Fibroblast of skin of right biceps (primary cell): ENCODE measurements at regions not wholly inside any gene's neighbourhood (a gene's known extent, or its start where the extent isn't known, plus 50 kb on each side); places are given as distances from the start of the nearest gene placed in this dataset.

Experiments used
- DNase-seq: peaks from one replicate; pipeline ENCODE4 v3.0.0-alpha.2; 2013

- no peak for DNase-seq
Observed at GRCh38 chr14:106823552-106823951, 1297.2 kb downstream of the TMEM121 start.

- DNase-seq, result no peak
Observed at GRCh38 chr14:106826833-106827369, 1300.5 kb downstream of the TMEM121 start.

DNA sequence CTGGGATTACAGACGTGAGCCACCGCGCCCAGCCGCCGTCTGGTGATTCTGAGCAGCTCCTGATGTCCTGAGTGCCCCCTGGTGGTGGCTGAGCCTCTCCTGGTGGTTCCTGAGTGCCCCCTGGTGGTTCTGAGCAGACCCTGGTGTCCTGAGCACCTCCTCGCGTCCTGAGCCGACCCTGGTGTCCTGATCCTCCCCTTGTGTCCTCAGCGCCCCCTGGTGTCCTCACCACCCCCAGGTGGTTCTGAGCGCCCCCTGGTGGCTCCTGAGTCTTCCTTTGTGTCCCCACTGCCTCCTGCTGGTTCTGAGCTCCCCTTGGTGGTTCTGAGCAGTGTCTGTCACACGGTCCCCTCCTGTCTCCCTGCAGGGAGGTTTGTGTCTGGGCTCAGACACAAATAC is 1304.9 kb downstream of the TMEM121 start:
- DNase-seq, result peak; percentile 0

DNA sequence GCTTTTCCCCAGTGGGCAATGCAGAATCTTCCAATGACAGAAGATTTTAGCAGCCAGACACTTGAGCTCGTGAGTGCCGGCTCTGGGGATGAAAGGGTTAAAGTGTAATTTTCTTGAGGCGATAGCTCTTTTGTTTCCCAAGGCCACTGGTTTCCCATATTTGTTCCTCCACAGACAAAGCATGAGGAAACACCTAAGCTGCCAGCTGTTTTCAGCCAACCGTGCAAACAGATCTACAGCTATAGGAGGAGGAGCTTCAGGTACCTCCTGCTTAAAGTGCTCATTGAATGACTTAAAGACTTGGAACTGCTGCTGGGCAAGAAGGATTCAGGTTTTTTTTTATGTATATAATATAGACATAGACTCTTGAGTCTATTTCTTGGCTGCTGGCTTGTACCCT is 1311.5 kb downstream of the TMEM121 start:
- DNase-seq, result no peak

GRCh38 chr14:106838991-106839769 is 1312.8 kb downstream of the TMEM121 start:
- no peak for DNase-seq

DNA sequence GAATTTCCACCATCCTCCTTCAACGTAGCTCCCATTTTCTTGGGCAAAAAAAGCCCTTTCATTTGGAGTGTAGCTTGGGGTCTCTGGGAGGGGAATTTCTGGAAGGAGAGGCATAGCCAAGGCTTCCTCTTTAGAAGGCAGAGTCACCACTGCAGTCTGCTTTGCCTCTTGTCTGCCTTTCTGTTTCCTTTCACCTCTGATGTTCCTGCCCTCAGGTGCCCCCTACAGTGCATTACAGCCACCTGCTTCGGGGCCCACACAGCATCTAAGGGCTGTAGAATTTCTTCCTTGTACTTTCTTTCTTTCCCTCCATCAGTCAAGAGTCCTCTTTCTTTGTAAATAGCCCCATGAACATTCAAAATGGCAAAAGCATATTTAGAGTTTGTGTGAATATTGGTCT is 1313.9 kb downstream of the TMEM121 start:
- DNase-seq, result no peak

DNA sequence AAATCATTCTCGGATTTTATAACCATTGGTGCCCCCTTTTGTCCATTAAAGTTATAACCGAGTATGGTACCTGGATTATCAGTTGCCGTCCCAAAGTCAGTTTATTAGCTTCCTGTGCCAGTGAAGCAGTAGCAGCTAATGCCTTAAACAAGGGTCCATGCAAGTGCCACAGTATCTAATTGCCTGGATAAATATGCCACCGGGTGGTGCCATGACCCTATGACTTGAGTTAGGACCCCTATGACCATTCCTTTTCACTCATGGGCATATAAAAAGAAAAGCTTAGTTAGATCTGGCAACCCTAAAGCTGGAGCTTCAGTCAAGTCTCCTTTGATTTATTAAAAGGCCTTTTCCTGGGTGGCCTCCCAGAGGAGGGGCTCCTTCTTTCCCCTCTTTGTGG is 1314.6 kb downstream of the TMEM121 start:
- DNase-seq, result no peak

DNA sequence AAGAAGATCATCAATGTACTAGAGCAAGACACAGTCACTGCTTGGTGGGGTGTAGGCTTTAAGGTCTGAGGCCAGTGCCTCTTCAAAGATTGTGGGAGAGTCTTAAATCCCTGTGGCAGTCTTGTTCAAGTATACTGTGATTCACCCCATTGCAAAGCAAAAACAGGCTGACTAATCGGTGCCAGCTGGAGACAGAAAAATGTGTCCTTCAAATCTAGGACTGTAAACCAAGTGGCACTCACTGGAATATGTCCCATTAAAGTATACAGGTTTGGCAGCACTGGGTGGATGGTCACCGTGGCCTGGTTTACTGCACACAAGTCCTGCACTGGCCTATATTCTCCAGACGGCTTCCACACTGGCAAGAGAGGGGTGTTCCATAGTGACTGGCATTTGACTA is 1315.3 kb downstream of the TMEM121 start:
- no peak for DNase-seq

- no peak for DNase-seq
Observed at GRCh38 chr14:106842687-106843086, 1316.3 kb downstream of the TMEM121 start.

GRCh38 chr14:106843386-106843785 is 1317.0 kb downstream of the TMEM121 start:
- no peak for DNase-seq

DNA sequence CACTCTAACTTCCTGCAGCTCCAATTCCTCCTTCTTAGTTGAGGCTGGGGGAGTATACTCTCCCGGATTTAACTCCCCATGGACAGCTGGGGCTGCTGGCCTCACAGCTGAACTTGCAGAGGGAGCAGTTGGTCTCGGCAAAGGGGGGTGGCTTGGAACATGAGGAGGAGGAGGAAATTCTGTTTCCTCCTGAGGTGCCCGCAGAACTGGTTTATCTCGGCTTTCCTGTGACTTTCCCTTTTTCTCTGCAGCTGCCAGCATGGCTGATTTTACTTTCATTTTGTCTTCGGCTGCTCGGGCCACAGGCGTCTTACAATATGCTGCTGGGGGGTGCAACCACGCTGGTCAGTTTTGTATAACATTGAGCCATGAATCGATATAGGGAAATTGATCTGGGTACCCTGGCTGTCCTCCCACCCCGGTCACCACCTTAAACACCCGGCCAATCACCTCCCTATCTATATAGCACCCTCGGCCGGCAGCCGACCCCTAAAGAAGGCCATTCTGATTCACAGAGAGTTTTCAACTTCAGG is 1317.6 kb downstream of the TMEM121 start:
- no peak for DNase-seq

- DNase-seq, result no peak
Observed at GRCh38 chr14:106844608-106845285, 1318.4 kb downstream of the TMEM121 start.

GRCh38 chr14:106845286-106846087 is 1319.1 kb downstream of the TMEM121 start:
- no peak for DNase-seq

GRCh38 chr14:106846218-106846617 is 1319.8 kb downstream of the TMEM121 start:
- DNase-seq, result no peak

DNA sequence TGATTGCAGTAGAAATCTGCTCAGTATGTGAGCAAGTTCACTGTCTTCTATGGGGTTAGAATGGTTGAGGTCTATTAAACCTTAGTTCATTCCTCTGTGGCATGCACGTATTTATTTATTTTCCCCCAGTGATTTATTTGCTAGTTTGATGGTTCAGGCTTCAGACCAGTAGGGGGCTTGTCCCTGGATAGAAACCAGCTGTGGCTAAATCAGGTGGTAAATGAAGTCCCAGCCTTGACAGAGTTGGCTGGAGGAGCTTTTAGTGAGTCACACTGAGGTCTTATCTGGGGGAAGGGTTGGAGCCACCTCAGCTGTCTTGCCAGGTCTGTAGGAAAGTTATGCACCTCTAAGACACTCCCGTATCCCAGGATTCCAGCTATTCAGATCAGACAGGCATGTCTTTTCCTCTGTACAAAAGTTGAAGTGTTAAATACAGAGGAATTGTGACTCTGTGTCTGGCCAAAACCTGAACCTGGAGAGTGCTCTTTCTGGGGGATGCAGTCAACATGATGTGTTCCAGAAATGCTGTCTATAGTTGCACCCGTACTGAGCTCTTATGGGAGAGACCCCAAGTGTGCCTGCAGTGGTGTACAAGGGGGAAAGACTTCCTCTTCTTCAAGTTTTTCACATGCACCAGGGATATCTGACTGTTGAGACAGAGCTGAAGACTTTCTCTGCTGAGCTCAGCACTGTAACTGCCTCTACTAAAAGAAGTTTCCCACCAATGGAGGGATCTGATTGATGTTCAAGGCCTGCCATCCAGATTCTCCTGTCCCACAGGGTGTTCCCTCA is 1322.1 kb downstream of the TMEM121 start:
- no peak for DNase-seq

GRCh38 chr14:106850913-106851825 is 1324.8 kb downstream of the TMEM121 start:
- no peak for DNase-seq

DNA sequence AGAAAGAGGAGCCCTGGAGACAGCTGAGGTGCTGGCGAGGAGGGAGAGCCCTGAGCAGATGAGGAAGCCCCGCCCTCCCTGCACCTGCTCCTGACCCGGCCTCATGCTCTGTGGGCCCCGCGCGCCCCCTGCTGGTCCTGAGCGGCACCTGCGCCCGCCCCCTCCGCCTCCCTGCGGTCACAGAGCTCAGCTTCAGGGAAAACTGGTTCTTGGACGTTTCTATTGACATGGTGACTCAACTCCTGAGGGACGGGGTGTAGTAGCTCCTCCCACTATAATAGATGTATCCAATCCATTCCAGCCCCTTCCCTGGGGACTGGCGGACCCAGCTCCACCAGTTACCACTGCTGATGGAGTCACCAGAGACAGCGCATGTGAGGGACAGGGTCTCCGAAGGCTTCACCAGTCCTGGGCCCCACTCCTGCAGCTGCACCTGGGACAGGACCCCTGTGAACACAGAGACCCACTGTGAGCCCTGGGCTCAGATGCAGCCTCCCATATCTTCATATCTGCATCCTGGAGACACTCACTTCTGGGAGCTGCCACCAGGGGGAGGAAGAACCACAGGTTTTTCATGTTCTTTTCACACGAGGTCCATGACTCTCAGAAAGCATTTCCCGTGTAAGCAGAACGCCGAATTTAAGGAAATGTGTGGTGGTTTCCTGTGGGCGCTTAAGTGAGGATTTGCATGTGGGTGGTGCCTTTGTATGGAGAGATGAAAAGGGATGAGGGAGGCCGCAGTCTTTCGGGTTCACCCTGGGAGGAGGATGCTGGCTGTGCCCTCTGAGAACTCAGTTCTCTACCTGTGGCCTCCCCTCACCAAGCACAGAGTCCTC is 1346.4 kb downstream of the TMEM121 start:
- DNase-seq, result no peak

DNA sequence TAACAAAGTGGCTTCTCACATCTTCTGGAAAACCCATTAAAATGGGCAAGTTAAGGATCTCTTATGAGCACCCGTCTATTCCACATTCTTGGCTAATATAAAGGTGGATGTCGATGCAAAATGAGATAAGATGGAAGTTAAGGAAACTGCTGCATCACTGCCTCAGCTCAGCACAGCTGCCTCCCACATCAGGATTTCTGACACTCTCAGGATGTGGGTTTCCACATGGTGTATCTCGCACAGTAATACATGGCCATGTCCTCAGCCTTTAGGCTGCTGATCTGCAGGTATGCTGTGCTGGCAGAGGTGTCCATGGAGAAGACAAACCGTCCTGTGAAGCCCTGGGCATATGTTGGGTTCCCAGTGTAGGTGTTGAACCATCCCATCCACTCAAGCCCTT is 1348.0 kb downstream of the TMEM121 start:
- no peak for DNase-seq

DNA sequence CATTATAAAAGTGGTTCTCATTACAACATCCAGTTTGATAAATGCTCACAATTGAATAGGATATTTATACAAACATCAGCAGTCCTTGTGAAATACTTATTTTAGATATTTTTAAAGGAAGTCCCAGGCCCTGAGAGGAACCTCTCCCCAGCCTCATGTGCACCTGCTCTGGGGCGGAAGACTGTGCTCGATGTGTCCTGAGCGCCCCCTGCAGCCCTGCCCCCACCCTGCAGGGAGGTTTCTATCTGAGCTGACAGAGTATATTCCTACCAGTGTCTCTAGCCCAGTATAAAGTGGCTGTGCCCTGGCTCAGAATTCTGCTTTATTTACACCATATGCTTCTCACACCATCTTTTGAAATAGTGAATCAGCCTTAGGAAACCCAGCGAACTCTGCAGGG is 1349.1 kb downstream of the TMEM121 start:
- no peak for DNase-seq

- DNase-seq, result no peak
Observed at GRCh38 chr14:106876711-106877110, 1350.3 kb downstream of the TMEM121 start.
